ENCODE measurements at regions not wholly inside any gene's neighbourhood (a gene's known extent, or its start where the extent isn't known, plus 50 kb on each side); places are given as distances from the start of the nearest gene placed in this dataset.
"Not testable (repeated sequence)": the region's sequence is repeated elsewhere in the genome, so short reads cannot be mapped to it uniquely, and the experiment has no call there.

GRCh38 chr11:21625982-21626381, 566.9 kb upstream of the ANO5 start:
- DNase-seq (ENCODE audit: insufficient read length, low spot score) (peak; percentile 7), FAIRE-seq (no peak)
- TF ChIP-seq POLR2A (IDR thresholded peaks at IDR 0.05; ENCODE audit: low read depth, low read length) = no peak

- no peak for FAIRE-seq
- no peak for TF ChIP-seq POLR2A (IDR thresholded peaks at IDR 0.05; ENCODE audit: low read depth, low read length)
These were observed 564.2 kb upstream of the ANO5 start for GRCh38 chr11:21628641-21629040.

GRCh38 chr11:21630934-21631478, 561.9 kb upstream of the ANO5 start:
- DNase-seq (ENCODE audit: insufficient read length, low spot score) (no peak), FAIRE-seq (no peak)
- no peak for TF ChIP-seq POLR2A (IDR thresholded peaks at IDR 0.05; ENCODE audit: low read depth, low read length)

More at GRCh38 chr11:21628641-21629040, 564.2 kb upstream of the ANO5 start:
- no peak for DNase-seq (ENCODE audit: insufficient read length, low spot score)

- TF ChIP-seq POLR2A (IDR thresholded peaks at IDR 0.05; ENCODE audit: low read depth, low read length) = no peak
- FAIRE-seq (no peak), DNase-seq (ENCODE audit: insufficient read length, low spot score) (no peak)
These were observed 560.9 kb upstream of the ANO5 start for GRCh38 chr11:21631991-21632390.

- no peak for TF ChIP-seq POLR2A (IDR thresholded peaks at IDR 0.05; ENCODE audit: low read depth, low read length)
- FAIRE-seq = no peak
- no peak for DNase-seq (ENCODE audit: insufficient read length, low spot score)
These were observed 558.4 kb upstream of the ANO5 start for GRCh38 chr11:21634491-21634890.

- no peak for TF ChIP-seq POLR2A (IDR thresholded peaks at IDR 0.05; ENCODE audit: low read depth, low read length)
- DNase-seq (ENCODE audit: insufficient read length, low spot score) (no peak), FAIRE-seq (no peak)
These were observed 557.9 kb upstream of the ANO5 start for GRCh38 chr11:21634956-21635355.

- no peak for TF ChIP-seq POLR2A (IDR thresholded peaks at IDR 0.05; ENCODE audit: low read depth, low read length)
- DNase-seq (ENCODE audit: insufficient read length, low spot score) (no peak), FAIRE-seq (no peak)
These were observed 557.3 kb upstream of the ANO5 start for GRCh38 chr11:21635394-21636145.

- FAIRE-seq (no peak), DNase-seq (ENCODE audit: insufficient read length, low spot score) (no peak)
These were observed 556.3 kb upstream of the ANO5 start for GRCh38 chr11:21636561-21636960.

GRCh38 chr11:21640491-21640890, 552.4 kb upstream of the ANO5 start:
- no peak for FAIRE-seq
- DNase-seq (ENCODE audit: insufficient read length, low spot score) = no peak
- no peak for TF ChIP-seq POLR2A (IDR thresholded peaks at IDR 0.05; ENCODE audit: low read depth, low read length)

More at GRCh38 chr11:21636561-21636960, 556.3 kb upstream of the ANO5 start:
- TF ChIP-seq POLR2A (IDR thresholded peaks at IDR 0.05; ENCODE audit: low read depth, low read length) = no peak

- TF ChIP-seq POLR2A (IDR thresholded peaks at IDR 0.05; ENCODE audit: low read depth, low read length) = no peak
- DNase-seq (ENCODE audit: insufficient read length, low spot score) = no peak
- FAIRE-seq = no peak
These were observed 551.0 kb upstream of the ANO5 start for GRCh38 chr11:21641869-21642268.

GRCh38 chr11:21646351-21646750, 546.5 kb upstream of the ANO5 start:
- no peak for TF ChIP-seq POLR2A (IDR thresholded peaks at IDR 0.05; ENCODE audit: low read depth, low read length)
- DNase-seq (ENCODE audit: insufficient read length, low spot score) (no peak), FAIRE-seq (no peak)

GRCh38 chr11:21650961-21651360, 541.9 kb upstream of the ANO5 start:
- TF ChIP-seq POLR2A (IDR thresholded peaks at IDR 0.05; ENCODE audit: low read depth, low read length) = no peak
- FAIRE-seq (no peak), DNase-seq (ENCODE audit: insufficient read length, low spot score) (no peak)

- DNase-seq (ENCODE audit: insufficient read length, low spot score) (no peak), FAIRE-seq (no peak)
- TF ChIP-seq POLR2A (IDR thresholded peaks at IDR 0.05; ENCODE audit: low read depth, low read length) = no peak
These were observed 538.9 kb upstream of the ANO5 start for GRCh38 chr11:21653951-21654421.

GRCh38 chr11:21656065-21656464, 536.8 kb upstream of the ANO5 start:
- TF ChIP-seq POLR2A (IDR thresholded peaks at IDR 0.05; ENCODE audit: low read depth, low read length) = no peak
- DNase-seq (ENCODE audit: insufficient read length, low spot score) (no peak), FAIRE-seq (no peak)

- no peak for TF ChIP-seq POLR2A (IDR thresholded peaks at IDR 0.05; ENCODE audit: low read depth, low read length)
- DNase-seq (ENCODE audit: insufficient read length, low spot score) (no peak), FAIRE-seq (no peak)
These were observed 534.2 kb upstream of the ANO5 start for GRCh38 chr11:21658654-21659193.

- not testable (repeated sequence) for FAIRE-seq; DNase-seq (ENCODE audit: insufficient read length, low spot score)
These were observed 533.5 kb upstream of the ANO5 start for GRCh38 chr11:21659377-21659776.

Data from H54 (cell line).